GM21825 (cell line): ENCODE measurements at regions not wholly inside any gene's neighbourhood (a gene's known extent, or its start where the extent isn't known, plus 50 kb on each side); places are given as distances from the start of the nearest gene placed in this dataset.

Experiments used
- ATAC-seq: cut with Tn5 transposase; IDR thresholded peaks from one replicate; pipeline ENCODE4 v1.9.1; 2021; ENCODE audit warnings: mild to moderate bottlenecking, moderate library complexity; ENCODE audit not compliant: unreplicated experiment

GRCh38 chr3:164186095-164186494 is 892.2 kb downstream of the SI start:
- no peak for ATAC-seq

GRCh38 chr3:164179110-164179774 is 899.1 kb downstream of the SI start:
- no peak for ATAC-seq

- ATAC-seq = no peak
Observed at GRCh38 chr3:164174059-164174458, 904.2 kb downstream of the SI start.

- ATAC-seq = no peak
Observed at GRCh38 chr3:164155400-164155799, 922.9 kb downstream of the SI start.

GRCh38 chr3:164144824-164145223 is 933.5 kb downstream of the SI start:
- no peak for ATAC-seq

- no peak for ATAC-seq
Observed at GRCh38 chr3:164132878-164133277, 945.4 kb downstream of the SI start.

- no peak for ATAC-seq
Observed at GRCh38 chr3:164113371-164114332, 964.6 kb downstream of the SI start.

GRCh38 chr3:164096352-164096751 is 981.9 kb downstream of the SI start:
- no peak for ATAC-seq

GRCh38 chr3:164095949-164096348 is 982.3 kb downstream of the SI start:
- no peak for ATAC-seq

GRCh38 chr3:164095279-164095678 is 983.0 kb downstream of the SI start:
- ATAC-seq = no peak

GRCh38 chr3:164094546-164094945 is 983.8 kb downstream of the SI start:
- no peak for ATAC-seq

- no peak for ATAC-seq
Observed at GRCh38 chr3:164080208-164080607, 998.1 kb downstream of the SI start.

GRCh38 chr3:164064298-164064697 is 1014.0 kb downstream of the SI start:
- ATAC-seq = no peak

- no peak for ATAC-seq
Observed at GRCh38 chr3:164060923-164061322, 1017.4 kb downstream of the SI start.

- no peak for ATAC-seq
Observed at GRCh38 chr3:164049847-164050246, 1028.4 kb downstream of the SI start.

- ATAC-seq = no peak
Observed at GRCh38 chr3:164048451-164048850, 1029.8 kb downstream of the SI start.

GRCh38 chr3:164040991-164041390 is 1037.3 kb downstream of the SI start:
- ATAC-seq = no peak

- ATAC-seq = no peak
Observed at GRCh38 chr3:164030194-164030593, 1048.1 kb downstream of the SI start.

GRCh38 chr3:164024786-164025185 is 1053.5 kb downstream of the SI start:
- no peak for ATAC-seq

GRCh38 chr3:164023480-164023879 is 1054.8 kb downstream of the SI start:
- no peak for ATAC-seq

- no peak for ATAC-seq
Observed at GRCh38 chr3:164018500-164018899, 1059.8 kb downstream of the SI start.

- no peak for ATAC-seq
Observed at GRCh38 chr3:164007765-164008164, 1070.5 kb downstream of the SI start.
